Activated naive CD8-positive, alpha-beta T cell treated with anti-CD3 and anti-CD28 coated beads for 36 hours (primary cell): ENCODE measurements at regions not wholly inside any gene's neighbourhood (a gene's known extent, or its start where the extent isn't known, plus 50 kb on each side); places are given as distances from the start of the nearest gene placed in this dataset.
"Not testable (repeated sequence)": the region's sequence is repeated elsewhere in the genome, so short reads cannot be mapped to it uniquely, and the experiment has no call there.

ENCODE experiments used
- DNase-seq: peaks from one replicate; pipeline ENCODE4 v3.0.0; 2021
- H3K27ac Mint-ChIP-seq: one replicate; pipeline ENCODE4 v1.8.0; 2022; ENCODE audit warnings: mild to moderate bottlenecking, moderate library complexity, mixed read lengths
- H3K27me3 Mint-ChIP-seq: one replicate; pipeline ENCODE4 v1.8.0; 2022; ENCODE audit warnings: mild to moderate bottlenecking, mixed read lengths
- H3K36me3 Mint-ChIP-seq: one replicate; pipeline ENCODE4 v1.8.0; 2021; ENCODE audit warnings: mild to moderate bottlenecking, mixed read lengths
- H3K4me1 Mint-ChIP-seq: one replicate; pipeline ENCODE4 v1.8.0; 2021; ENCODE audit warnings: mixed read lengths
- H3K4me3 Mint-ChIP-seq: one replicate; pipeline ENCODE4 v1.8.0; 2022; ENCODE audit warnings: mild to moderate bottlenecking, moderate library complexity, mixed read lengths
- H3K9me3 Mint-ChIP-seq: one replicate; pipeline ENCODE4 v1.8.0; 2022; ENCODE audit warnings: mixed read lengths

- Mint-ChIP-seq H3K4me3 (no peak overlapping the region), H3K36me3 (no peaks in the 10 kb centered on the region), H3K4me1 (no peaks in the 10 kb centered on the region), H3K27me3 (peaks cover 33% of the 10 kb centered on the region), H3K9me3 (no peaks in the 10 kb centered on the region), H3K27ac (no peak overlapping the region)
- no peak for DNase-seq
Observed at GRCh38 chr7:29619111-29619510, 55.5 kb downstream of the PRR15 start.

GRCh38 chr7:29619848-29620555 is 56.4 kb downstream of the PRR15 start:
- Mint-ChIP-seq H3K9me3 (no peaks in the 10 kb centered on the region), H3K27ac (no peak overlapping the region), H3K4me3 (no peak overlapping the region), H3K4me1 (no peaks in the 10 kb centered on the region), H3K36me3 (no peaks in the 10 kb centered on the region), H3K27me3 (peaks cover 32% of the 10 kb centered on the region)
- DNase-seq = no peak

GRCh38 chr7:29620556-29620930 is 56.9 kb downstream of the PRR15 start:
- DNase-seq = no peak
- peaks cover 35% of the 10 kb centered on the region for H3K27me3 Mint-ChIP-seq
- no peak overlapping the region for H3K4me3 Mint-ChIP-seq
- no peaks in the 10 kb centered on the region for H3K36me3 Mint-ChIP-seq
- H3K9me3 Mint-ChIP-seq = no peaks in the 10 kb centered on the region
- no peaks in the 10 kb centered on the region for H3K4me1 Mint-ChIP-seq
- H3K27ac Mint-ChIP-seq = no peak overlapping the region

- no peaks in the 10 kb centered on the region for H3K4me1 Mint-ChIP-seq
- no peak for DNase-seq
- H3K4me3 Mint-ChIP-seq = no peak overlapping the region
- H3K27ac Mint-ChIP-seq = no peak overlapping the region
- H3K36me3 Mint-ChIP-seq = no peaks in the 10 kb centered on the region
- no peaks in the 10 kb centered on the region for H3K9me3 Mint-ChIP-seq
- H3K27me3 Mint-ChIP-seq = peaks cover 39% of the 10 kb centered on the region
Observed at GRCh38 chr7:29622335-29623265, 59.0 kb downstream of the PRR15 start.

- Mint-ChIP-seq H3K27me3 (peaks cover 35% of the 10 kb centered on the region), H3K9me3 (no peaks in the 10 kb centered on the region), H3K4me1 (no peaks in the 10 kb centered on the region), H3K27ac (no peak overlapping the region), H3K4me3 (no peak overlapping the region), H3K36me3 (no peaks in the 10 kb centered on the region)
- no peak for DNase-seq
Observed at GRCh38 chr7:29623973-29624372, 60.3 kb downstream of the PRR15 start.

GRCh38 chr7:29626730-29627129 is 63.1 kb downstream of the PRR15 start:
- Mint-ChIP-seq H3K27me3 (peaks cover 27% of the 10 kb centered on the region), H3K36me3 (no peaks in the 10 kb centered on the region), H3K4me1 (no peaks in the 10 kb centered on the region), H3K27ac (no peak overlapping the region), H3K9me3 (no peaks in the 10 kb centered on the region), H3K4me3 (no peak overlapping the region)
- DNase-seq = no peak

GRCh38 chr7:29627631-29628030 is 64.0 kb downstream of the PRR15 start:
- DNase-seq = no peak
- no peak overlapping the region for H3K27ac Mint-ChIP-seq
- H3K36me3 Mint-ChIP-seq = no peaks in the 10 kb centered on the region
- peaks cover 21% of the 10 kb centered on the region for H3K27me3 Mint-ChIP-seq
- no peaks in the 10 kb centered on the region for H3K4me1 Mint-ChIP-seq
- H3K9me3 Mint-ChIP-seq = no peaks in the 10 kb centered on the region
- no peak overlapping the region for H3K4me3 Mint-ChIP-seq

GRCh38 chr7:29629507-29629906 is 65.9 kb downstream of the PRR15 start:
- peaks cover 8% of the 10 kb centered on the region for H3K27me3 Mint-ChIP-seq
- no peaks in the 10 kb centered on the region for H3K4me1 Mint-ChIP-seq
- no peak overlapping the region for H3K4me3 Mint-ChIP-seq
- H3K36me3 Mint-ChIP-seq = no peaks in the 10 kb centered on the region
- no peaks in the 10 kb centered on the region for H3K9me3 Mint-ChIP-seq
- no peak overlapping the region for H3K27ac Mint-ChIP-seq
- no peak for DNase-seq

GRCh38 chr7:29635067-29636008 is 71.7 kb downstream of the PRR15 start:
- H3K9me3 Mint-ChIP-seq, H3K4me3 Mint-ChIP-seq, DNase-seq, H3K27ac Mint-ChIP-seq, H3K4me1 Mint-ChIP-seq, H3K36me3 Mint-ChIP-seq, H3K27me3 Mint-ChIP-seq: not testable (repeated sequence)

- Mint-ChIP-seq H3K36me3 (no peaks in the 10 kb centered on the region), H3K4me1 (no peaks in the 10 kb centered on the region), H3K27ac (no peak overlapping the region), H3K9me3 (no peaks in the 10 kb centered on the region), H3K27me3 (no peaks in the 10 kb centered on the region), H3K4me3 (no peak overlapping the region)
- DNase-seq = no peak
Observed at GRCh38 chr7:29636009-29636351, 72.3 kb downstream of the PRR15 start.

- Mint-ChIP-seq H3K36me3 (no peaks in the 10 kb centered on the region), H3K27me3 (no peaks in the 10 kb centered on the region), H3K4me1 (no peaks in the 10 kb centered on the region), H3K4me3 (no peak overlapping the region), H3K27ac (no peak overlapping the region), H3K9me3 (no peaks in the 10 kb centered on the region)
- DNase-seq = no peak
Observed at GRCh38 chr7:29637374-29637773, 73.7 kb downstream of the PRR15 start.

GRCh38 chr7:29638841-29639240 is 75.2 kb downstream of the PRR15 start:
- not testable (repeated sequence) for H3K4me3 Mint-ChIP-seq, DNase-seq, H3K9me3 Mint-ChIP-seq, H3K36me3 Mint-ChIP-seq, H3K27ac Mint-ChIP-seq, H3K27me3 Mint-ChIP-seq, H3K4me1 Mint-ChIP-seq

GRCh38 chr7:29639386-29639785 is 75.8 kb downstream of the PRR15 start:
- Mint-ChIP-seq H3K4me3 (no peak overlapping the region), H3K27ac (no peak overlapping the region), H3K9me3 (no peaks in the 10 kb centered on the region), H3K27me3 (no peaks in the 10 kb centered on the region), H3K4me1 (no peaks in the 10 kb centered on the region), H3K36me3 (no peaks in the 10 kb centered on the region)
- no peak for DNase-seq

- Mint-ChIP-seq H3K27me3 (no peaks in the 10 kb centered on the region), H3K4me1 (no peaks in the 10 kb centered on the region), H3K9me3 (no peaks in the 10 kb centered on the region), H3K27ac (no peak overlapping the region), H3K4me3 (no peak overlapping the region), H3K36me3 (no peaks in the 10 kb centered on the region)
- no peak for DNase-seq
Observed at GRCh38 chr7:29639886-29640595, 76.4 kb downstream of the PRR15 start.
